PC-3 (cell line): ENCODE measurements at regions not wholly inside any gene's neighbourhood (a gene's known extent, or its start where the extent isn't known, plus 50 kb on each side); places are given as distances from the start of the nearest gene placed in this dataset.
"Not testable (repeated sequence)": the region's sequence is repeated elsewhere in the genome, so short reads cannot be mapped to it uniquely, and the experiment has no call there.

Source experiments
- ATAC-seq: fragments of 200-7000 bp; cut with Tn5 transposase; 2 replicates; pipeline ENCODE4 v1.9.1; 2020; ENCODE audit warnings: mild to moderate bottlenecking, moderate library complexity
- BruUV-seq: library from RNA; stranded (reverse); fragments of 400-500 nt; replicated peaks from 2 replicates; lab custom pipeline; 2021; lab: Mats Ljungman, UMichigan
- CTCF ChIA-PET: fragments of 300-600 bp; sonication (Branson Sonifier 250); formaldehyde crosslinking; loops from one replicate; lab custom pipeline; 2022; ENCODE audit warnings: antibody characterized with exemption; lab: Charles Lee
- POLR2A ChIA-PET: fragments of 300-600 bp; sonication (Branson Sonifier 250); formaldehyde crosslinking; loops from one replicate; lab custom pipeline; 2022; ENCODE audit warnings: antibody characterized with exemption; ENCODE audit not compliant: unreplicated experiment; lab: Charles Lee
- DNase-seq: peaks from one replicate; pipeline ENCODE4 v3.0.0-alpha.2; 2015
- H2AFZ ChIP-seq: fragments of 300-600 bp; sonication (generic); 2 replicates; pipeline ENCODE4 v1.6.0; 2016; ENCODE audit warnings: antibody characterized with exemption, low read length
- H3F3A ChIP-seq: fragments of 300-600 bp; sonication (generic); one replicate; pipeline ENCODE4 v1.6.0; 2017; ENCODE audit warnings: antibody characterized with exemption, low read length, control low read depth, mild to moderate bottlenecking; ENCODE audit not compliant: unreplicated experiment
- H3K27ac ChIP-seq: fragments of 300-600 bp; sonication (generic); 2 replicates; pipeline ENCODE4 v1.5.1; 2016; ENCODE audit warnings: mild to moderate bottlenecking, low read length
- H3K27me3 ChIP-seq: fragments of 300-600 bp; sonication (generic); 2 replicates; pipeline ENCODE4 v1.6.1; 2016; ENCODE audit warnings: low read length, mixed read lengths
- H3K36me3 ChIP-seq: fragments of 300-600 bp; sonication (generic); 2 replicates; pipeline ENCODE4 v1.6.1; 2016; ENCODE audit warnings: low read depth, mixed run types, low read length, mixed read lengths
- H3K4me1 ChIP-seq: fragments of 300-600 bp; sonication (generic); 2 replicates; pipeline ENCODE4 v1.5.1; 2016; ENCODE audit warnings: low read length; ENCODE audit not compliant: insufficient read depth
- H3K4me2 ChIP-seq: fragments of 300-600 bp; sonication (generic); 2 replicates; pipeline ENCODE4 v1.6.0; 2016; ENCODE audit warnings: low read length
- H3K4me3 ChIP-seq: fragments of 300-600 bp; sonication (generic); 2 replicates; pipeline ENCODE4 v1.5.1; 2016; ENCODE audit warnings: mild to moderate bottlenecking, low read length, mixed read lengths
- H3K79me2 ChIP-seq: fragments of 300-600 bp; sonication (generic); 2 replicates; pipeline ENCODE4 v1.6.1; 2017; ENCODE audit warnings: low read length, mixed read lengths
- H3K9ac ChIP-seq: fragments of 300-600 bp; sonication (generic); 2 replicates; pipeline ENCODE4 v1.6.0; 2016; ENCODE audit warnings: mild to moderate bottlenecking, low read length
- H3K9me2 ChIP-seq: fragments of 300-600 bp; sonication (generic); replicated peaks from 2 replicates; pipeline ENCODE4 v1.6.1; 2016; ENCODE audit warnings: mixed run types, low read length, mixed read lengths
- H3K9me3 ChIP-seq: fragments of 300-600 bp; sonication (generic); 2 replicates; pipeline ENCODE4 v1.6.1; 2016; ENCODE audit warnings: low read length, mixed read lengths
- H4K20me1 ChIP-seq: fragments of 300-600 bp; sonication (generic); 2 replicates; pipeline ENCODE4 v1.6.1; 2016; ENCODE audit warnings: low read length, mixed read lengths
- EZH2 ChIP-seq: fragments of 300-600 bp; sonication (generic); IDR thresholded peaks from one replicate; pipeline ENCODE4 v1.6.1; 2017; ENCODE audit warnings: antibody characterized with exemption, mild to moderate bottlenecking, low read length; ENCODE audit not compliant: unreplicated experiment
- EZH2phosphoT487 ChIP-seq: fragments of 300-600 bp; sonication (generic); IDR thresholded peaks from 2 replicates; pipeline ENCODE4 v1.6.1; 2018; ENCODE audit warnings: mild to moderate bottlenecking, antibody characterized with exemption, low read length, borderline replicate concordance
- intact Hi-C: fragments of 100-400 bp; cut with micrococcal nuclease; formaldehyde crosslinking; loops from 2 replicates; pipeline ENCODE4 v1.9.0; 2023
- TF ChIP-seq, protein P1 (sequence below): fragments of 300-600 bp; sonication (generic); conservative IDR thresholded peaks from 2 replicates; pipeline ENCODE4 v1.5.1; 2017; ENCODE audit warnings: antibody characterized with exemption, low read depth, mild to moderate bottlenecking, low read length

DNA sequence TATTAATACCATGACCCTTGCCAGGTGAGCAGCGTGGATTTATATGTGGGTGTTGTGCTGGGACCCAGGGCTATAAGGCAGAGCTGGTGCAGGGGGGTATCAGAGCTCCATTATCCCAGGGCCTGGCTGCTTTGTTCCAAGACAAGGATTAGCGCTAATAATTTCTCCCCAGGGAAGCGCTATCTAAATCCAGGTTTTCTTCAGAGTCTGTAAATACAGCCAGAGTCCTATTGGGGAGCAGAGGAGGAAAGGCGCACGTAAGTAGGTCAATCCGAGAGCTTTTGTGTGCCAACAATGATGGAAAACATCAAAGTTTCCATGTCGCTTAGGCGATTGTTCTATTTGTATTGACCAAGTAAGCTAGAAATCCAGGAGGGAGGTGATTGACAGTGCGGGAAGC is 1009.7 kb downstream of the VRK1 start:
- H2AFZ ChIP-seq: no peak overlapping the region
- H3K4me2 ChIP-seq: no peak overlapping the region
- no peaks in the 10 kb centered on the region for H3F3A ChIP-seq
- H3K4me3 ChIP-seq: no peak overlapping the region
- CTCF ChIA-PET: no interaction called here
- H3K36me3 ChIP-seq: no peaks in the 10 kb centered on the region
- no peaks in the 10 kb centered on the region for H3K79me2 ChIP-seq
- TF ChIP-seq, protein P1, sequence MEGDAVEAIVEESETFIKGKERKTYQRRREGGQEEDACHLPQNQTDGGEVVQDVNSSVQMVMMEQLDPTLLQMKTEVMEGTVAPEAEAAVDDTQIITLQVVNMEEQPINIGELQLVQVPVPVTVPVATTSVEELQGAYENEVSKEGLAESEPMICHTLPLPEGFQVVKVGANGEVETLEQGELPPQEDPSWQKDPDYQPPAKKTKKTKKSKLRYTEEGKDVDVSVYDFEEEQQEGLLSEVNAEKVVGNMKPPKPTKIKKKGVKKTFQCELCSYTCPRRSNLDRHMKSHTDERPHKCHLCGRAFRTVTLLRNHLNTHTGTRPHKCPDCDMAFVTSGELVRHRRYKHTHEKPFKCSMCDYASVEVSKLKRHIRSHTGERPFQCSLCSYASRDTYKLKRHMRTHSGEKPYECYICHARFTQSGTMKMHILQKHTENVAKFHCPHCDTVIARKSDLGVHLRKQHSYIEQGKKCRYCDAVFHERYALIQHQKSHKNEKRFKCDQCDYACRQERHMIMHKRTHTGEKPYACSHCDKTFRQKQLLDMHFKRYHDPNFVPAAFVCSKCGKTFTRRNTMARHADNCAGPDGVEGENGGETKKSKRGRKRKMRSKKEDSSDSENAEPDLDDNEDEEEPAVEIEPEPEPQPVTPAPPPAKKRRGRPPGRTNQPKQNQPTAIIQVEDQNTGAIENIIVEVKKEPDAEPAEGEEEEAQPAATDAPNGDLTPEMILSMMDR: no peak
- TF ChIP-seq EZH2phosphoT487 (no peak), EZH2 (no peak)
- H3K9me2 ChIP-seq: no peaks in the 10 kb centered on the region
- no peak overlapping the region for H3K9ac ChIP-seq
- H4K20me1 ChIP-seq: no peaks in the 10 kb centered on the region
- no peaks in the 10 kb centered on the region for H3K9me3 ChIP-seq
- no peak for ATAC-seq
- intact Hi-C loops: no loop called here
- H3K27ac ChIP-seq: no peak overlapping the region
- no TSS peak for BruUV-seq
- DNase-seq: no peak
- H3K27me3 ChIP-seq: no peaks in the 10 kb centered on the region
- POLR2A ChIA-PET: no interaction called here
- peaks cover 9% of the 10 kb centered on the region; the same call in 1 of the 2 replicates for H3K4me1 ChIP-seq

DNA sequence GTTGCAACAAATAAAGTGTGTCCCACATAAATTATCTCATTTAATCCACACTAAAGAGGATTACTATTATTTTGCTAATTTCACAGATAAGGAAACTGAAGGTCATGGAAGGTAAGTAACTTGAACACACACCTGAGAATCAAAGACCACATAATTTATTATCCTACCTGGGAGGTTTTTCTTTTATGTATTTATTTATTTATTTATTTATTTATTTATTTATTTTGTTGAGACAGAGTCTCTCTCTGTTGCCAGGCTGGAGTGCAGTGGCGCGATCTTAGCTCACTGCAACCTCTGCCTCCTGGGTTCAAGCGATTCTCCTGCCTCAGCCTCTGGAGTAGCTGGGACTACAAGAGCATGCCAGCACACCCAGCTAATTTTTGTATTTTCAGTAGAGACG is 1011.4 kb downstream of the VRK1 start:
- CTCF ChIA-PET, H3K27me3 ChIP-seq, ATAC-seq, H2AFZ ChIP-seq, H3K9me2 ChIP-seq, H3K36me3 ChIP-seq, intact Hi-C loops, H3K79me2 ChIP-seq, POLR2A ChIA-PET, H3K4me3 ChIP-seq, H3F3A ChIP-seq, H3K9ac ChIP-seq, H3K27ac ChIP-seq, H3K9me3 ChIP-seq, BruUV-seq, H3K4me1 ChIP-seq, H3K4me2 ChIP-seq, H4K20me1 ChIP-seq, DNase-seq: not testable (repeated sequence)

DNA sequence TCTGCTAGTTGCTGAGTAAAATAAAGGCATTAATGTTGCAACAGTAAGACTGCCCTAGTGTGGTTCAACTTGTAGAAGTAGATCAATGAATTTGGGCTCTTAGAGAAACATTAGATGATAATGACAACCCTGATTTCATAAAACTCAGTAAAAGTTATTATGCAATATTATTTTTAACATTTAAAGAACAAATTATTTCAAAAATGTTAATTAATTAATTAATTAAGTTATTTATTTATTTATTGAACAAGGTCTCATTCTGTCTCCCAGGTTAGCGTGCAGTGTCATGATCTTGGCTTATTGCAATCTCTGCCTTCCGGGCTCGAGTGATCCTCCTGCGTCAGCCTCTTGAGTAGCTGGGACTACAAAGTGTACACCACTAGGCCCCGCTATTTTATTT is 1016.4 kb downstream of the VRK1 start:
- BruUV-seq: no TSS peak
- POLR2A ChIA-PET: no interaction called here

More for the DNA sequence above, 1016.4 kb downstream of the VRK1 start:
- Histone ChIP-seq H3K27me3 (no peaks in the 10 kb centered on the region), H3K36me3 (no peaks in the 10 kb centered on the region), H3K9me3 (no peaks in the 10 kb centered on the region), H3F3A (no peaks in the 10 kb centered on the region), H3K4me1 (no peaks in the 10 kb centered on the region), H3K9me2 (no peaks in the 10 kb centered on the region), H3K4me3 (no peak overlapping the region), H3K27ac (no peak overlapping the region), H2AFZ (no peak overlapping the region), H4K20me1 (no peaks in the 10 kb centered on the region), H3K79me2 (no peaks in the 10 kb centered on the region), H3K4me2 (no peak overlapping the region), H3K9ac (no peak overlapping the region)
- no peak for TF ChIP-seq EZH2
- no peak for TF ChIP-seq EZH2phosphoT487
- TF ChIP-seq, protein P1: no peak
- intact Hi-C loops: no loop called here
- ATAC-seq (no peak), DNase-seq (no peak)
- CTCF ChIA-PET: no interaction called here
